Vagina (tissue), 2 donors: ENCODE measurements at regions not wholly inside any gene's neighbourhood (a gene's known extent, or its start where the extent isn't known, plus 50 kb on each side); places are given as distances from the start of the nearest gene placed in this dataset.
"Not testable (repeated sequence)": the region's sequence is repeated elsewhere in the genome, so short reads cannot be mapped to it uniquely, and the experiment has no call there.

Experiments used
- DNase-seq, 2 donors: peaks; one replicate each; pipeline ENCODE4 v3.0.0-alpha.2; 2017; ENCODE audit errors: extremely low spot score in 2 of 2
- H3K27ac ChIP-seq: fragments of 200-600 bp; sonication (generic); one replicate; pipeline ENCODE4 v1.5.1; 2019
- H3K27me3 ChIP-seq: fragments of 200-600 bp; sonication (generic); one replicate; pipeline ENCODE4 v1.5.1; 2019
- H3K36me3 ChIP-seq, 2 donors: fragments of 200-600 bp; sonication (generic); one replicate each; pipeline ENCODE4 v1.5.1; 2017 to 2019
- H3K4me1 ChIP-seq: fragments of 200-600 bp; sonication (generic); one replicate; pipeline ENCODE4 v1.5.1; 2019
- H3K4me3 ChIP-seq, 2 donors: fragments of 200-600 bp; sonication (generic); 1 replicate in 1 of 2; 2 replicates in 1 of 2; pipeline ENCODE4 v1.5.1; 2016 to 2019
- H3K9me3 ChIP-seq: fragments of 200-600 bp; sonication (generic); one replicate; pipeline ENCODE4 v1.5.1; 2019
- CTCF ChIP-seq, 3 experiments: fragments of 450-650 bp in 2 of 3; fragments of 200-600 bp in 1 of 3; sonication (generic) in 1 of 3; IDR thresholded peaks; one replicate each; pipeline ENCODE4 v1.5.1; 2017 to 2019; ENCODE audit warnings: antibody characterized with exemption in 3 of 3, mild to moderate bottlenecking in 2 of 3, moderate library complexity in 2 of 3
- POLR2A ChIP-seq, 2 donors: fragments of 450-650 bp; IDR thresholded peaks; one replicate each; pipeline ENCODE4 v1.6.1; 2017; ENCODE audit warnings: antibody characterized with exemption in 2 of 2, mild to moderate bottlenecking in 2 of 2, moderate library complexity in 2 of 2
- POLR2AphosphoS5 ChIP-seq, 2 donors: sonication (generic); formaldehyde crosslinking; IDR thresholded peaks; one replicate each; pipeline ENCODE4 v1.9.0; 2017; ENCODE audit warnings: antibody characterized with exemption in 2 of 2, mild to moderate bottlenecking in 2 of 2, low read depth in 1 of 2; ENCODE audit not compliant: insufficient read depth in 1 of 2
- intact Hi-C: fragments of 100-400 bp; cut with DNase I; formaldehyde crosslinking; loops from one replicate; pipeline ENCODE4 v1.15.1; 2023

- no peak for DNase-seq
- H3K4me1 ChIP-seq = no peaks in the 10 kb centered on the region
- H3K4me3 ChIP-seq = no peak overlapping the region
- no peaks in the 10 kb centered on the region for H3K9me3 ChIP-seq
- no peaks in the 10 kb centered on the region for H3K36me3 ChIP-seq
- no peaks in the 10 kb centered on the region for H3K27me3 ChIP-seq
- TF ChIP-seq POLR2AphosphoS5 (IDR thresholded peaks at IDR 0.05; ENCODE audit: insufficient read depth in 1 of 2, low read depth in 1 of 2) (no peak), CTCF (IDR thresholded peaks at IDR 0.05) (no peak), POLR2A (IDR thresholded peaks at IDR 0.05) (no peak)
- no peak overlapping the region for H3K27ac ChIP-seq
- intact Hi-C loops = no loop called here
These were observed 1709.1 kb upstream of the LRRTM1 start for GRCh38 chr2:82013641-82014040.

GRCh38 chr2:82007071-82007664, 1702.6 kb upstream of the LRRTM1 start:
- TF ChIP-seq POLR2AphosphoS5 (IDR thresholded peaks at IDR 0.05; ENCODE audit: insufficient read depth in 1 of 2, low read depth in 1 of 2) (no peak), POLR2A (IDR thresholded peaks at IDR 0.05) (no peak), CTCF (IDR thresholded peaks at IDR 0.05) (no peak)
- Histone ChIP-seq H3K27ac (no peak overlapping the region), H3K4me3 (no peak overlapping the region), H3K36me3 (no peaks in the 10 kb centered on the region), H3K27me3 (no peaks in the 10 kb centered on the region), H3K9me3 (no peaks in the 10 kb centered on the region), H3K4me1 (no peaks in the 10 kb centered on the region)
- intact Hi-C loops = no loop called here
- DNase-seq = no peak

GRCh38 chr2:82005889-82006288, 1701.3 kb upstream of the LRRTM1 start:
- H3K36me3 ChIP-seq, DNase-seq, H3K4me3 ChIP-seq, H3K4me1 ChIP-seq, H3K27me3 ChIP-seq, intact Hi-C loops, H3K9me3 ChIP-seq, H3K27ac ChIP-seq: not testable (repeated sequence)

- no peak overlapping the region for H3K4me3 ChIP-seq
- H3K9me3 ChIP-seq = no peaks in the 10 kb centered on the region
- no peak overlapping the region for H3K27ac ChIP-seq
- no peak for DNase-seq
- no peaks in the 10 kb centered on the region for H3K4me1 ChIP-seq
- intact Hi-C loops = no loop called here
- no peak for TF ChIP-seq CTCF (IDR thresholded peaks at IDR 0.05)
- TF ChIP-seq POLR2A (IDR thresholded peaks at IDR 0.05) = no peak
- TF ChIP-seq POLR2AphosphoS5 (IDR thresholded peaks at IDR 0.05; ENCODE audit: insufficient read depth in 1 of 2, low read depth in 1 of 2) = no peak
- no peaks in the 10 kb centered on the region for H3K27me3 ChIP-seq
- H3K36me3 ChIP-seq = no peaks in the 10 kb centered on the region
These were observed 1697.1 kb upstream of the LRRTM1 start for GRCh38 chr2:82001614-82002013.

- H3K27me3 ChIP-seq = no peaks in the 10 kb centered on the region
- H3K4me3 ChIP-seq = no peak overlapping the region
- no peaks in the 10 kb centered on the region for H3K9me3 ChIP-seq
- DNase-seq = no peak
- intact Hi-C loops = no loop called here
- no peaks in the 10 kb centered on the region for H3K4me1 ChIP-seq
- H3K36me3 ChIP-seq = no peaks in the 10 kb centered on the region
- TF ChIP-seq CTCF (IDR thresholded peaks at IDR 0.05) (no peak), POLR2AphosphoS5 (IDR thresholded peaks at IDR 0.05; ENCODE audit: insufficient read depth in 1 of 2, low read depth in 1 of 2) (no peak), POLR2A (IDR thresholded peaks at IDR 0.05) (no peak)
- H3K27ac ChIP-seq = no peak overlapping the region
These were observed 1696.1 kb upstream of the LRRTM1 start for GRCh38 chr2:82000606-82001005.
